ENCODE measurements at regions not wholly inside any gene's neighbourhood (a gene's known extent, or its start where the extent isn't known, plus 50 kb on each side); places are given as distances from the start of the nearest gene placed in this dataset.

GRCh38 chr9:96183751-96184150 is 118.2 kb downstream of the HSD17B3 start:
- intact Hi-C loops (cut with DNase I), result no loop called here
- TF ChIP-seq, protein P1, sequence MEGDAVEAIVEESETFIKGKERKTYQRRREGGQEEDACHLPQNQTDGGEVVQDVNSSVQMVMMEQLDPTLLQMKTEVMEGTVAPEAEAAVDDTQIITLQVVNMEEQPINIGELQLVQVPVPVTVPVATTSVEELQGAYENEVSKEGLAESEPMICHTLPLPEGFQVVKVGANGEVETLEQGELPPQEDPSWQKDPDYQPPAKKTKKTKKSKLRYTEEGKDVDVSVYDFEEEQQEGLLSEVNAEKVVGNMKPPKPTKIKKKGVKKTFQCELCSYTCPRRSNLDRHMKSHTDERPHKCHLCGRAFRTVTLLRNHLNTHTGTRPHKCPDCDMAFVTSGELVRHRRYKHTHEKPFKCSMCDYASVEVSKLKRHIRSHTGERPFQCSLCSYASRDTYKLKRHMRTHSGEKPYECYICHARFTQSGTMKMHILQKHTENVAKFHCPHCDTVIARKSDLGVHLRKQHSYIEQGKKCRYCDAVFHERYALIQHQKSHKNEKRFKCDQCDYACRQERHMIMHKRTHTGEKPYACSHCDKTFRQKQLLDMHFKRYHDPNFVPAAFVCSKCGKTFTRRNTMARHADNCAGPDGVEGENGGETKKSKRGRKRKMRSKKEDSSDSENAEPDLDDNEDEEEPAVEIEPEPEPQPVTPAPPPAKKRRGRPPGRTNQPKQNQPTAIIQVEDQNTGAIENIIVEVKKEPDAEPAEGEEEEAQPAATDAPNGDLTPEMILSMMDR (IDR thresholded peaks at IDR 0.05), result no peak
- no peak for TF ChIP-seq POLR2A (IDR thresholded peaks at IDR 0.05)
- no peak for TF ChIP-seq POLR2AphosphoS5 (IDR thresholded peaks at IDR 0.05)
- H3K36me3 ChIP-seq, result no peaks in the 10 kb centered on the region
- H3K27ac ChIP-seq, result no peak overlapping the region
- no peaks in the 10 kb centered on the region for H3K27me3 ChIP-seq (replicated peaks; ENCODE audit: insufficient read depth)
- H3K4me3 ChIP-seq, result no peak overlapping the region
- H3K4me1 ChIP-seq (replicated peaks), result peaks cover 5% of the 10 kb centered on the region
- 91% methylated on average over 6 of the region's 6 CpGs for WGBS
- DNase-seq (ENCODE audit: low spot score), result no peak
- H3K9me3 ChIP-seq, result no peaks in the 10 kb centered on the region

- WGBS, result 90% methylated on average over 8 of the region's 8 CpGs
- no peak overlapping the region for H3K27ac ChIP-seq
- H3K4me3 ChIP-seq, result no peak overlapping the region
- H3K27me3 ChIP-seq (replicated peaks; ENCODE audit: insufficient read depth), result no peaks in the 10 kb centered on the region
- no peaks in the 10 kb centered on the region for H3K4me1 ChIP-seq (replicated peaks)
- no peaks in the 10 kb centered on the region for H3K36me3 ChIP-seq
- H3K9me3 ChIP-seq, result no peaks in the 10 kb centered on the region
- intact Hi-C loops (cut with DNase I), result no loop called here
- no peak for TF ChIP-seq POLR2A (IDR thresholded peaks at IDR 0.05)
- no peak for TF ChIP-seq POLR2AphosphoS5 (IDR thresholded peaks at IDR 0.05)
- TF ChIP-seq, protein P1 (IDR thresholded peaks at IDR 0.05), result no peak
- DNase-seq (ENCODE audit: low spot score), result no peak
Observed at GRCh38 chr9:96178153-96178552, 123.8 kb downstream of the HSD17B3 start.

- 65% methylated on average over 4 of the region's 4 CpGs for WGBS
Observed at GRCh38 chr9:96177719-96178028, 124.3 kb downstream of the HSD17B3 start.

GRCh38 chr9:96177005-96177718 is 124.8 kb downstream of the HSD17B3 start:
- Histone ChIP-seq H3K27ac (no peak overlapping the region), H3K4me3 (no peak overlapping the region), H3K9me3 (no peaks in the 10 kb centered on the region), H3K4me1 (replicated peaks) (no peaks in the 10 kb centered on the region), H3K27me3 (replicated peaks; ENCODE audit: insufficient read depth) (no peaks in the 10 kb centered on the region), H3K36me3 (no peaks in the 10 kb centered on the region)
- no peak for DNase-seq (ENCODE audit: low spot score)
- TF ChIP-seq POLR2AphosphoS5 (IDR thresholded peaks at IDR 0.05) (no peak), POLR2A (IDR thresholded peaks at IDR 0.05) (no peak)
- TF ChIP-seq, protein P1 (IDR thresholded peaks at IDR 0.05), result no peak
- intact Hi-C loops (cut with DNase I), result no loop called here
- 33% methylated on average over 10 of the region's 10 CpGs for WGBS

More at GRCh38 chr9:96177719-96178028, 124.3 kb downstream of the HSD17B3 start:
- Histone ChIP-seq H3K4me3 (no peak overlapping the region), H3K4me1 (replicated peaks) (no peaks in the 10 kb centered on the region), H3K27ac (no peak overlapping the region), H3K36me3 (no peaks in the 10 kb centered on the region), H3K9me3 (no peaks in the 10 kb centered on the region), H3K27me3 (replicated peaks; ENCODE audit: insufficient read depth) (no peaks in the 10 kb centered on the region)
- intact Hi-C loops (cut with DNase I), result no loop called here
- no peak for TF ChIP-seq POLR2AphosphoS5 (IDR thresholded peaks at IDR 0.05)
- TF ChIP-seq POLR2A (IDR thresholded peaks at IDR 0.05), result no peak
- TF ChIP-seq, protein P1 (IDR thresholded peaks at IDR 0.05), result no peak
- no peak for DNase-seq (ENCODE audit: low spot score)

DNA sequence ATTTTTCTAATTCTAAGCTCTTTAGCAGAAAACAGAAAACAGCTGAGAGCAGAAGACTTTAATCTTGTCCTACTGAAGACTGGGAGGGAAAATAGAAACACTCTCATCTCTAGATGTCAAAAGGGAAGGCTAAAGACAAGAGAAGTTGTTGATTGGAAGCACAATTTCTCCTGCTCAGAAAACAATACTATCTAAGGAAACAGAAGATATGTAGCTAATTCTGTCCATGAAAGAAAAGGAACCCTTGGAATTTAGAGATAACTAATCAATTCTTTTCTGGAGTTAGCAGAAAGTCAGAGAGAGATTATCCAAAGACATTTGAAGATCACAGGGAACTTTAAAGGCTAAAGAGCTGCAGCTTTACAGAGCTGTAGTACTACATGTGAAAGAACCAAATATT is 126.2 kb downstream of the HSD17B3 start:
- no peak for DNase-seq (ENCODE audit: low spot score)
- Histone ChIP-seq H3K36me3 (no peaks in the 10 kb centered on the region), H3K27ac (no peak overlapping the region), H3K9me3 (no peaks in the 10 kb centered on the region), H3K4me1 (replicated peaks) (no peaks in the 10 kb centered on the region), H3K27me3 (replicated peaks; ENCODE audit: insufficient read depth) (no peaks in the 10 kb centered on the region), H3K4me3 (no peak overlapping the region)
- intact Hi-C loops (cut with DNase I), result no loop called here
- no peak for TF ChIP-seq POLR2AphosphoS5 (IDR thresholded peaks at IDR 0.05)

Data from prostate gland (tissue), 2 donors.